H1 (cell line): ENCODE measurements at regions not wholly inside any gene's neighbourhood (a gene's known extent, or its start where the extent isn't known, plus 50 kb on each side); places are given as distances from the start of the nearest gene placed in this dataset.

Experiments
- CTCF ChIA-PET: fragments of 300-600 bp; sonication (Branson Sonifier 250); formaldehyde crosslinking; loops from one replicate; lab custom pipeline; 2021; ENCODE audit not compliant: partially characterized antibody; lab: Charles Lee
- POLR2A ChIA-PET: fragments of 300-600 bp; sonication (Branson Sonifier 250); formaldehyde crosslinking; loops from one replicate; lab custom pipeline; 2021; ENCODE audit warnings: inconsistent platforms; ENCODE audit not compliant: partially characterized antibody; lab: Charles Lee
- DNase-seq, 2 experiments: peaks; one replicate each; pipeline versions ENCODE4 v3.0.0 to v3.0.0-alpha.2; 2010 to 2022; ENCODE audit warnings: low spot score in 2 of 2, low read depth in 1 of 2, mixed read lengths in 1 of 2
- FAIRE-seq: peaks from 2 replicates; lab custom pipeline; 2011; peaks lifted over from hg19 to GRCh38; lab: Jason Lieb, UNC
- H2AFZ ChIP-seq: 2 replicates; pipeline ENCODE4 v1.8.1; 2012; ENCODE audit warnings: low read length, inconsistent platforms
- H2AK5ac ChIP-seq: 2 replicates; pipeline ENCODE4 v1.6.1; 2013; ENCODE audit warnings: low read depth, low read length
- H2BK120ac ChIP-seq: replicated peaks from 2 replicates; pipeline ENCODE3; 2013; ENCODE audit warnings: low read depth, low read length, inconsistent platforms
- H2BK12ac ChIP-seq: 2 replicates; pipeline ENCODE4 v1.6.1; 2013; ENCODE audit warnings: low read depth, low read length
- H2BK15ac ChIP-seq: 2 replicates; pipeline ENCODE4 v1.6.1; 2013; ENCODE audit warnings: low read length
- H2BK20ac ChIP-seq: 2 replicates; pipeline ENCODE4 v1.6.1; 2013; ENCODE audit warnings: low read length
- H2BK5ac ChIP-seq: 2 replicates; pipeline ENCODE4 v1.6.1; 2013; ENCODE audit warnings: low read depth, low read length
- H3K14ac ChIP-seq: 2 replicates; pipeline ENCODE4 v1.6.1; 2013; ENCODE audit warnings: inconsistent platforms; ENCODE audit not compliant: insufficient read length
- H3K18ac ChIP-seq: 2 replicates; pipeline ENCODE4 v1.6.1; 2013; ENCODE audit warnings: low read length; ENCODE audit errors: extremely low read depth
- H3K23ac ChIP-seq: 2 replicates; pipeline ENCODE4 v1.6.1; 2013; ENCODE audit warnings: inconsistent platforms; ENCODE audit not compliant: insufficient read length
- H3K23me2 ChIP-seq: 2 replicates; pipeline ENCODE4 v1.6.1; 2013; ENCODE audit warnings: low read depth, low read length
- H3K27ac ChIP-seq: 2 replicates; pipeline ENCODE4 v1.6.1; 2011; ENCODE audit warnings: low read depth, low read length, inconsistent platforms
- H3K27me3 ChIP-seq, 4 experiments: replicated peaks in 1 of 4; 1 replicate in 1 of 4; 2 replicates in 3 of 4; pipeline versions ENCODE4 v1.6.1 to v1.8.1; 2011 to 2013; ENCODE audit warnings: low read length in 3 of 4, mild to moderate bottlenecking in 3 of 4, inconsistent platforms in 2 of 4, mixed read lengths in 2 of 4, moderate library complexity in 1 of 4; ENCODE audit not compliant: control insufficient read depth in 3 of 4, insufficient read depth in 3 of 4; ENCODE audit errors: extremely low read depth in 1 of 4
- H3K36me3 ChIP-seq, 4 experiments: 2 replicates each; pipeline versions ENCODE4 v1.6.1 to v1.8.1; 2011 to 2013; ENCODE audit warnings: mild to moderate bottlenecking in 4 of 4, low read length in 3 of 4, moderate library complexity in 2 of 4, control low read depth in 1 of 4, inconsistent platforms in 1 of 4; ENCODE audit not compliant: insufficient read depth in 4 of 4, control insufficient read depth in 2 of 4
- H3K4ac ChIP-seq: replicated peaks from 2 replicates; pipeline ENCODE3; 2013; ENCODE audit warnings: low read length, low read depth, mixed read lengths, inconsistent platforms; ENCODE audit not compliant: insufficient read length
- H3K4me1 ChIP-seq, 4 experiments: replicated peaks in 1 of 4; 1 replicate in 1 of 4; 2 replicates in 3 of 4; pipeline versions ENCODE4 v1.6.1 to v1.8.1; 2011 to 2013; ENCODE audit warnings: low read length in 3 of 4, inconsistent platforms in 2 of 4, mixed read lengths in 1 of 4; ENCODE audit not compliant: insufficient read depth in 4 of 4, control insufficient read depth in 3 of 4
- H3K4me2 ChIP-seq, 2 experiments: 2 replicates each; pipeline versions ENCODE4 v1.6.1 to v1.8.1; 2011 to 2013; ENCODE audit warnings: low read depth in 2 of 2, low read length in 2 of 2, control low read depth in 1 of 2, inconsistent platforms in 1 of 2, mild to moderate bottlenecking in 1 of 2; ENCODE audit not compliant: insufficient read depth in 1 of 2
- H3K4me3 ChIP-seq, 4 experiments: fragments of 200-600, 300-600 bp in 1 of 4; sonication (generic), shearing (Covaris generic), sonication (Bioruptor Twin) in 1 of 4; 2 replicates each; pipeline versions ENCODE4 v1.5.1 to v1.8.1; 2011 to 2016; ENCODE audit warnings: low read length in 4 of 4, low read depth in 3 of 4, control low read depth in 2 of 4, inconsistent platforms in 2 of 4, mild to moderate bottlenecking in 2 of 4, mixed read lengths in 1 of 4, moderate library complexity in 1 of 4; ENCODE audit not compliant: insufficient read depth in 2 of 4; ENCODE audit errors: extremely low read depth in 1 of 4
- H3K56ac ChIP-seq: replicated peaks from 2 replicates; pipeline ENCODE3; 2013; ENCODE audit warnings: low read depth, mild to moderate bottlenecking, mixed read lengths, low read length, inconsistent platforms; ENCODE audit not compliant: insufficient read length
- H3K79me1 ChIP-seq: 2 replicates; pipeline ENCODE4 v1.6.1; 2013; ENCODE audit warnings: low read depth, low read length, control low read depth
- H3K79me2 ChIP-seq, 2 experiments: 2 replicates each; pipeline versions ENCODE4 v1.6.1 to v1.8.1; 2012 to 2013; ENCODE audit warnings: low read length in 2 of 2, mild to moderate bottlenecking in 2 of 2, inconsistent platforms in 1 of 2; ENCODE audit not compliant: insufficient read depth in 2 of 2, control insufficient read depth in 1 of 2
- H3K9ac ChIP-seq, 4 experiments: replicated peaks in 1 of 4; 1 replicate in 1 of 4; 2 replicates in 3 of 4; pipeline versions ENCODE4 v1.6.1 to v1.8.1; 2011 to 2013; ENCODE audit warnings: low read depth in 3 of 4, low read length in 3 of 4, control low read depth in 2 of 4, mild to moderate bottlenecking in 2 of 4, moderate library complexity in 2 of 4, inconsistent platforms in 1 of 4; ENCODE audit errors: extremely low read depth in 1 of 4
- H3K9me3 ChIP-seq, 2 experiments: 2 replicates each; pipeline versions ENCODE4 v1.6.1 to v1.8.1; 2012 to 2013; ENCODE audit warnings: mild to moderate bottlenecking in 2 of 2, moderate library complexity in 2 of 2, control low read depth in 1 of 2, inconsistent platforms in 1 of 2, low read depth in 1 of 2, low read length in 1 of 2, mixed read lengths in 1 of 2; ENCODE audit not compliant: insufficient read depth in 2 of 2
- H4K20me1 ChIP-seq, 2 experiments: replicated peaks in 1 of 2; 2 replicates each; pipeline versions ENCODE3 to v1.8.1; 2011 to 2013; ENCODE audit warnings: inconsistent platforms in 2 of 2, low read length in 2 of 2, mild to moderate bottlenecking in 1 of 2; ENCODE audit not compliant: insufficient read depth in 2 of 2, control insufficient read depth in 1 of 2
- H4K5ac ChIP-seq: 2 replicates; pipeline ENCODE4 v1.6.1; 2013; ENCODE audit warnings: low read length, low read depth, mixed read lengths, inconsistent platforms; ENCODE audit not compliant: insufficient read length
- H4K8ac ChIP-seq: 2 replicates; pipeline ENCODE4 v1.8.0; 2013; ENCODE audit warnings: mild to moderate bottlenecking, moderate library complexity, low read length, inconsistent platforms; ENCODE audit not compliant: insufficient read depth; ENCODE audit errors: extremely low read depth
- H4K91ac ChIP-seq: replicated peaks from 2 replicates; pipeline ENCODE3; 2013; ENCODE audit warnings: low read length, mixed read lengths, inconsistent platforms; ENCODE audit not compliant: insufficient read length
- BACH1 ChIP-seq: IDR thresholded peaks from 2 replicates; pipeline ENCODE4 v1.6.1; 2012; ENCODE audit warnings: low read length, improper control_type of control experiment
- MAFK ChIP-seq: IDR thresholded peaks from 2 replicates; pipeline ENCODE4 v1.6.1; 2012; ENCODE audit warnings: low read depth, mild to moderate bottlenecking, improper control_type of control experiment, low read length
- POLR2A ChIP-seq, 2 experiments: IDR thresholded peaks; 1 replicate in 1 of 2; 2 replicates in 1 of 2; pipeline ENCODE4 v1.6.1; 2011; ENCODE audit warnings: low read depth in 2 of 2, low read length in 2 of 2, mild to moderate bottlenecking in 2 of 2; ENCODE audit errors: control extremely low read depth in 1 of 2
- POLR2AphosphoS5 ChIP-seq: IDR thresholded peaks from 2 replicates; pipeline ENCODE4 v1.6.1; 2011; ENCODE audit warnings: low read depth, low read length
- WGBS, 2 experiments: shearing (Covaris generic) in 1 of 2; methylation state at CpG; one replicate each; pipeline versions ENCODE4 v1.1.6 to v1.1.7; 2013 to 2015; ENCODE audit warnings: low lambda C conversion rate in 2 of 2, mixed read lengths in 2 of 2, inconsistent platforms in 1 of 2, low coverage in 1 of 2, missing lambda C conversion rate in 1 of 2; ENCODE audit not compliant: insufficient replicate concordance in 2 of 2, insufficient coverage in 1 of 2, insufficient read length in 1 of 2; ENCODE audit errors: extremely low coverage in 1 of 2, missing lambda C conversion rate in 1 of 2; 5-methylcytosine and 5-hydroxymethylcytosine counted together
- TF ChIP-seq, protein P1 (sequence below), 3 experiments: IDR thresholded peaks; 1 replicate in 2 of 3; 2 replicates in 1 of 3; pipeline versions ENCODE4 v1.5.1 to v1.6.1; 2011; ENCODE audit warnings: low read length in 3 of 3, mild to moderate bottlenecking in 3 of 3, inconsistent platforms in 2 of 3, low read depth in 1 of 3, moderate library complexity in 1 of 3; ENCODE audit not compliant: insufficient read depth in 1 of 3; ENCODE audit errors: control extremely low read depth in 1 of 3

DNA sequence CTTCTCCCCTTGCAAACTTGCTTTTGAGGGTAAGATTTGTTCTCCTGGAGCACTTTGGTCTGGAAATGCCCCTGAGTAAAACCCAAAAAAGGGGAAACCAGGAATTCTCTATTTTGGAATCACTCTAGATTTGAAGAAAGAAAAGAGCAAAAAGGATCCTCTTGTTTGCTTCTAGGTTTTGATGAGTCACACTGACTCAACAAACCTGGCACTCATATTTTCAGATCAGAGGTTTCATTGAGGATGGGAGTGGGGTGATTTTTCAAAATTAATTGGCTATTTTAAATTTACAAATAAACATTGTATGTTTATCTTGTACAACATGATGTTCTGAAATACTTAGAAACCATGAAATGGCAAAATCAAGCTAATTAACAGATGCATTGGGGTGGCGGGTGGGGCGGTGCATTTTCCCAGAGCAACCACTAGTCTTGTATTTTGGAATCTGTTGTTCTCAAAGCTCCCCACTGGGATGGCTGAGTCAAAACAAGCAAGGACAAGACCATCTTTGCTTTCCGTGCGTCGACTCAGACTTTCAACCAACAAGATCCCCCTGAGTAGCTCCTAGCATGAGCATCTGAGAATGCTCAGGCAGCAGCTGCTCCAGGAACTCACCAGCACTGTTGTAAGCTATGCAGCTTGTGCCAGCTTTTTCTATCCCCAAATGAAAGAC is 451.4 kb downstream of the WDR72 start:
- Histone ChIP-seq H3K79me1 (no peaks in the 10 kb centered on the region), H4K20me1 (no peaks in the 10 kb centered on the region), H3K79me2 (no peaks in the 10 kb centered on the region), H3K18ac (no peak overlapping the region), H3K9me3 (no peaks in the 10 kb centered on the region), H2BK20ac (no peak overlapping the region)
- CTCF ChIA-PET, result interaction anchor here (0.7 to 1.4 kb wide), 10 partner anchors 10 to 526 kb away, joined by 3 to 6 read pairs (median 3); no protein-coding TSS in a partner anchor
- peak; percentile 39 for FAIRE-seq
- 83% methylated on average over 5 of the region's 5 CpGs; no CpG with 5 or more reads in 1 of the 2 experiments for WGBS, 2 experiments
- DNase-seq, result no peak
- peak; percentile 37; the same call in 1 of the 2 replicates for TF ChIP-seq MAFK
- no peak for TF ChIP-seq POLR2A (IDR thresholded peaks at IDR 0.05; ENCODE audit: control extremely low read depth in 1 of 2, low read depth in 2 of 2, low read length in 2 of 2)
- TF ChIP-seq BACH1, result peak; percentile 87
- TF ChIP-seq, protein P1, sequence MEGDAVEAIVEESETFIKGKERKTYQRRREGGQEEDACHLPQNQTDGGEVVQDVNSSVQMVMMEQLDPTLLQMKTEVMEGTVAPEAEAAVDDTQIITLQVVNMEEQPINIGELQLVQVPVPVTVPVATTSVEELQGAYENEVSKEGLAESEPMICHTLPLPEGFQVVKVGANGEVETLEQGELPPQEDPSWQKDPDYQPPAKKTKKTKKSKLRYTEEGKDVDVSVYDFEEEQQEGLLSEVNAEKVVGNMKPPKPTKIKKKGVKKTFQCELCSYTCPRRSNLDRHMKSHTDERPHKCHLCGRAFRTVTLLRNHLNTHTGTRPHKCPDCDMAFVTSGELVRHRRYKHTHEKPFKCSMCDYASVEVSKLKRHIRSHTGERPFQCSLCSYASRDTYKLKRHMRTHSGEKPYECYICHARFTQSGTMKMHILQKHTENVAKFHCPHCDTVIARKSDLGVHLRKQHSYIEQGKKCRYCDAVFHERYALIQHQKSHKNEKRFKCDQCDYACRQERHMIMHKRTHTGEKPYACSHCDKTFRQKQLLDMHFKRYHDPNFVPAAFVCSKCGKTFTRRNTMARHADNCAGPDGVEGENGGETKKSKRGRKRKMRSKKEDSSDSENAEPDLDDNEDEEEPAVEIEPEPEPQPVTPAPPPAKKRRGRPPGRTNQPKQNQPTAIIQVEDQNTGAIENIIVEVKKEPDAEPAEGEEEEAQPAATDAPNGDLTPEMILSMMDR (IDR thresholded peaks at IDR 0.05; ENCODE audit: control extremely low read depth in 1 of 3, insufficient read depth in 1 of 3, low read depth in 1 of 3, low read length in 3 of 3), result peak in 1 of 3 experiments; percentile 35; a peak in 2 of 4 replicates
- no peak for TF ChIP-seq POLR2AphosphoS5
- TF ChIP-seq, all 59 proteins: peak for 3
- Histone ChIP-seq H2BK120ac (no peak overlapping the region), H3K56ac (no peak overlapping the region), H3K23ac (no peak overlapping the region), H2AFZ (peak overlapping the region; percentile 82; the same call in 1 of the 2 replicates), H3K36me3 (no peaks in the 10 kb centered on the region), H2BK12ac (no peak overlapping the region), H3K4me3 (no peak overlapping the region), H2BK15ac (no peak overlapping the region), H4K5ac (no peak overlapping the region), H3K27me3 (no peaks in the 10 kb centered on the region), H3K27ac (no peak overlapping the region), H3K4ac (no peak overlapping the region), H3K4me2 (no peak overlapping the region), H2BK5ac (no peak overlapping the region), H3K14ac (no peak overlapping the region), H4K91ac (no peak overlapping the region), H3K9ac (no peak overlapping the region), H3K4me1 (peaks cover 0 to 9% (median 4%) of the 10 kb centered on the region in 4 experiments; a peak in 4 of 7 replicates), H4K8ac (no peak overlapping the region), H2AK5ac (no peak overlapping the region), H3K23me2 (no peaks in the 10 kb centered on the region)
- POLR2A ChIA-PET, result interaction anchor here (0.8 kb wide), 1 partner anchor 62 kb away, joined by 3 read pairs; no protein-coding TSS in a partner anchor
